NCI-H524 (cell line): ENCODE measurements at regions not wholly inside any gene's neighbourhood (a gene's known extent, or its start where the extent isn't known, plus 50 kb on each side); places are given as distances from the start of the nearest gene placed in this dataset.
"Not testable (repeated sequence)": the region's sequence is repeated elsewhere in the genome, so short reads cannot be mapped to it uniquely, and the experiment has no call there.

Experiments used
- DNase-seq, 2 experiments: peaks; one replicate each; lab custom pipeline; 2025; lab: John Stamatoyannopoulos, UW

- no peak for DNase-seq
These were observed 124.9 kb upstream of the GRIA1 start for GRCh38 chr5:153365547-153365946.

GRCh38 chr5:153367466-153367865, 123.0 kb upstream of the GRIA1 start:
- DNase-seq = no peak

- DNase-seq = no peak
These were observed 117.9 kb upstream of the GRIA1 start for GRCh38 chr5:153372425-153373129.

- DNase-seq = no peak
These were observed 117.4 kb upstream of the GRIA1 start for GRCh38 chr5:153373130-153373498.

GRCh38 chr5:153381630-153382029, 108.8 kb upstream of the GRIA1 start:
- not testable (repeated sequence) for DNase-seq

- DNase-seq = no peak
These were observed 99.9 kb upstream of the GRIA1 start for GRCh38 chr5:153390569-153390968.

GRCh38 chr5:153399595-153399994, 90.9 kb upstream of the GRIA1 start:
- no peak for DNase-seq

- DNase-seq = peak; percentile 14 to 59
These were observed 89.5 kb upstream of the GRIA1 start for GRCh38 chr5:153400931-153401330.

GRCh38 chr5:153402550-153402949, 87.9 kb upstream of the GRIA1 start:
- DNase-seq = no peak

- no peak for DNase-seq
These were observed 87.0 kb upstream of the GRIA1 start for GRCh38 chr5:153403470-153403869.

- peak; percentile 69 to 90 for DNase-seq
These were observed 85.7 kb upstream of the GRIA1 start for GRCh38 chr5:153404747-153405146.

- no peak for DNase-seq
These were observed 68.8 kb upstream of the GRIA1 start for GRCh38 chr5:153421676-153422075.

- peak in 1 of 2 experiments; percentile 3 for DNase-seq
These were observed 64.6 kb upstream of the GRIA1 start for GRCh38 chr5:153425914-153426313.

GRCh38 chr5:153429761-153430380, 60.6 kb upstream of the GRIA1 start:
- DNase-seq = no peak

- no peak for DNase-seq
These were observed 57.9 kb upstream of the GRIA1 start for GRCh38 chr5:153432583-153432982.

GRCh38 chr5:153437251-153437650, 53.2 kb upstream of the GRIA1 start:
- DNase-seq = no peak

GRCh38 chr5:153439130-153439529, 51.3 kb upstream of the GRIA1 start:
- no peak for DNase-seq
